ENCODE measurements at regions not wholly inside any gene's neighbourhood (a gene's known extent, or its start where the extent isn't known, plus 50 kb on each side); places are given as distances from the start of the nearest gene placed in this dataset.

- WGBS (ENCODE audit: insufficient coverage, low coverage, missing lambda C conversion rate), result 0% methylated on average over 2 of the region's 2 CpGs
- no peak for DNase-seq (ENCODE audit: extremely low read depth in 1 of 4, low spot score in 3 of 4)
- H3K27ac ChIP-seq (ENCODE audit: extremely low read depth, low read depth, low read length), result no peak overlapping the region
These were observed 194.1 kb downstream of the NUFIP1 start for GRCh38 chr13:44795176-44795575.

More at GRCh38 chr13:44795176-44795575, 194.1 kb downstream of the NUFIP1 start:
- Histone ChIP-seq H3K36me3 (ENCODE audit: control insufficient read depth, insufficient read depth, low read length) (no peaks in the 10 kb centered on the region), H3K79me2 (ENCODE audit: control insufficient read depth, insufficient read depth, low read length) (no peaks in the 10 kb centered on the region), H3K9ac (ENCODE audit: insufficient read depth in 1 of 2, low read depth in 2 of 2, low read length in 2 of 2) (no peak overlapping the region), H3K9me1 (ENCODE audit: control insufficient read depth, insufficient read depth, low read length) (no peaks in the 10 kb centered on the region), H3K4me3 (no peak overlapping the region), H3K4me1 (replicated peaks in 1 of 2; ENCODE audit: control insufficient read depth in 2 of 2, insufficient read depth in 2 of 2, low read length in 2 of 2) (no peaks in the 10 kb centered on the region), H3K27me3 (ENCODE audit: control insufficient read depth in 2 of 2, insufficient read depth in 2 of 2, low read length in 2 of 2) (no peaks in the 10 kb centered on the region), H3K4me2 (ENCODE audit: insufficient read depth, low read length) (no peak overlapping the region), H3K9me3 (replicated peaks; ENCODE audit: control insufficient read depth, insufficient read depth, low read depth, low read length) (no peaks in the 10 kb centered on the region), H4K20me1 (replicated peaks; ENCODE audit: control insufficient read depth, insufficient read depth, low read length) (no peaks in the 10 kb centered on the region), H2AFZ (ENCODE audit: low read depth, low read length) (no peak overlapping the region)
- CTCF ChIA-PET (ENCODE audit: low intra/inter-chr PET ratio), result no interaction called here
- intact Hi-C loops (cut with micrococcal nuclease) (no loop called here), in situ Hi-C loops (cut with MboI) (no loop called here)
- no TSS peak for BruUV-seq (replicated peaks)
- no peak for TF ChIP-seq E2F8 (IDR thresholded peaks at IDR 0.05; ENCODE audit: low read depth, partially characterized antibody)
- no peak for TF ChIP-seq ZNF232 (CRISPR knock-in tag; IDR thresholded peaks at IDR 0.05)
- TF ChIP-seq FOXA3 (CRISPR knock-in tag; conservative IDR thresholded peaks at IDR 0.05 in 1 of 2, IDR thresholded peaks at IDR 0.05 in 1 of 2), result no peak
- ATAC-seq (no peak), FAIRE-seq (no peak)
- POLR2A ChIA-PET, result no interaction called here
